LoVo (cell line): ENCODE measurements at regions not wholly inside any gene's neighbourhood (a gene's known extent, or its start where the extent isn't known, plus 50 kb on each side); places are given as distances from the start of the nearest gene placed in this dataset.

ENCODE experiments used
- DNase-seq: peaks from one replicate; pipeline ENCODE4 v3.0.0-alpha.2; 2016; ENCODE audit warnings: low spot score

DNA sequence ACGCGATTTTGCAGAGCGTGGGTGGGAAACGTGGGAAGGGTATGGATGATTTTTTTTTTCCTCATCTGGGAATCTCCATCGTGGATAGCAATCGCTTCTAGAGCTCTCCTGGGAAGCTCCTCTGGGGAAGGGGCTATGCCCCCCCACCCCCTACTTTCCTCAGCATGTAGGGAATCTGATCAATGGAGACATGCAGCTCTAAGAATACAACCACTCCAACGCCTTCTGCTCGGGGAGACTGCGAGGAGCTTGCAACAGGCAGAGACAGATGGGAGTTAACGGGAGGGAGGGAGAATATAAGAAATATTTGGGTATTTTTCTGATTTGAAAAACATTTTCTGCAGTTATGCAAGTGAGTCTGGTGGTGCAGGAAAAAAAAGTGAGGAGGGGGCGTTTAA lies 104.6 kb upstream of the HSD17B12 start:
- DNase-seq = no peak

- no peak for DNase-seq
Observed at GRCh38 chr11:43576320-43576802, 104.2 kb upstream of the HSD17B12 start.

DNA sequence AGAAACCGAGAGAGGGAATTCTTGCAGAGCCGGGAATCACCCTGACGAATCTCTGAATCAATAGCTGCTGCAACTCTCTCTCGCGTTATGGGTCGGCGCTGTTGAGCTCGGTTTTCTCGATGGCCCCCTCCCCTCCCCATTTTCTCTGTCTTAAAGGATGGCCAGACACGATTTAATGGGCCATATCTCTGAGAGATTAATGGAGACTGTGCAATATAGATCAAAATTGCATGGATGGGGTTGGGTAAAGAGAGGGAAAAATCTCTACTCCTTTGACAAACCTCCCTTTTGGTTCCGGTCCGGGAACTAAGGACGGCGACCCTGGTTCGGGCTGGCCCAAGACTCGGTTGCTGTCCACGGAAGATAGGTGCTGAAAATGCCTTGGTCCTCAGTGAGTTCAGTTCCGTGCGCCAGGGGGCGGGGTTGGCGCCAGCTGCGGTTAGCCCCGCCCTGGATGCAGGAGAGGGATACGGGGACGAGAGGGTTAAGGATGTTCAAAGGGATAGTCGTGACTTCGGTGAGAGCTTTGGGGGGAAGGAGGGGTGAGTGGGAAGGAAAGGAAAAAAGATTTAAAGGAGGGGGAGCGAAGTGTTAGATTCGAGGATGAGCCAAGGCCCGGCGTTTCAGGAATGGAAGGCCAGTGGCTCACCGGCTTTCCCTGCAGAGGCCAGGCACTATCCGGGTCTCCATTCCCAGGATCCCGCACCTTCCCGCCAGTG lies 103.6 kb upstream of the HSD17B12 start:
- peak; percentile 6 for DNase-seq

DNA sequence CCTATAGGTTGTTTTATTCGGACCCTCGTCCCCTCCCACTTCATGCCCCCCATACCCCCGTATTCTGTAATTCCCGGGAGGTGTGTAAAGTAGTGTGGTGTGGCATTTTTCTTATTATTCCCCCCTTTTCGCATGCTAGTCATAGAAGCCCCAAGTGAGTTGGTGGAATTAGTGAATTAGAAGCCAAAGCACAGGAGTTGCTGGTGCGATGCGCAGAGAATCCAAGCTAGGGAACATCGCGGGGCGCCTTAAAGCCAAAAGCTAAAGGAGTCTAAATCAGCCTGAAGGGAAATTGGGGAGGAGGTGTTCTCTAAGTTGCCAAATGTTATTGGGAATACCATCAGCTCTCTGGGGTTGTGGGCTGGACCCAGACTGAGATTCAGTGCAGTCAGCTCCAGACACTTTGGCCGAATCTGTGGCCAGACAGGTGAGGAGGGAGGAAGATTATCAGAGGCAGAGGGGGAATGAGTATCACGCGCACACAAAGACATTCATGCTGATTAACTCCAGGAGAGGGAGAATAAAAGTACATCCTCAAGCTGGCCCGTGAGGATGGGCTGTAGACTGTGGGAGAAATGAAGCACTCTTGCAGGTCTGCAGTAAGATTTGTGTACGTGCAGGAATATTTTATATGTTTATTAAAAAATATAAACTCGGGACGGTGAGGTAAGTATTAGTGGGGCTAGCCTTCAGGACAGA lies 102.8 kb upstream of the HSD17B12 start:
- DNase-seq = no peak

DNA sequence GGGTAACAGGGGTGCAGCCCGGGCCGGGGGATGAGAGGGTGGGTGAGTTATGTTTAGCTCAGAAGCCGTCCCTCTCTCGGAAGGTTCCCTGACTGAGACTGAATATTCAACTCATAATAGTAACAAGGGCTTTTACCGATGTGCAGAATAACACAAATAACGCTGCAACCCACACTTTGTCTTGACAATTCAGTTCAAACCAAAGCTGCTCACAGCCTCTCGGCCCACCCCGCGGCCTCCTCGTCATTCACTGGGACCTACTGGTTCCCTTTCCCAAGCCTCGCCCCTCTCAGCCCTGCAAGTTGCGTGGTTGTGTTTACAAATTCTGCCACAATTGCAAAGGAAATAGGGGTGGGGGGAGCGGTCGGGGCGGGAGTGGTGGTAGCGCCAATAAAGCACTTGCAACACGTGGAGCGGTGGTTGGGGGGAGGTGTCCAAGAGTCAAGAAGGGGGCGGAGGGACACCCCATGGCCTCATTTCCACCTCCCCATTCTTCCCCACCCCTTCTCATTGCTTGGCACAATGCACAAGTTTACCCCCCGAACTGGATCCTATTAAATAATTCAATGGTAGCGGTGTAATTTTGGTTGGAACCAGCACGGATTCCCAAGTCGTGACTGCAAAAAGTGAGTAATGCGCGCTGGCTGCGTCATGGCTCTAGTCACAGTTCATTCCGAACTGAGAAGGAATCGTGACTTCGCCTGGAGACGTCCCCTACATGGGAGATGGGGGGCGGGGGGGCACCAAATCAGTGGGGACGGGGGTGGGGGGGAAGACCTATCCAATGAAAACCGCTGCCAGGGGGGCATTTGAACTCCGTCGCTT lies 102.0 kb upstream of the HSD17B12 start:
- peak; percentile 10 for DNase-seq

GRCh38 chr11:43579171-43579918 lies 101.2 kb upstream of the HSD17B12 start:
- DNase-seq = peak; percentile 30

DNA sequence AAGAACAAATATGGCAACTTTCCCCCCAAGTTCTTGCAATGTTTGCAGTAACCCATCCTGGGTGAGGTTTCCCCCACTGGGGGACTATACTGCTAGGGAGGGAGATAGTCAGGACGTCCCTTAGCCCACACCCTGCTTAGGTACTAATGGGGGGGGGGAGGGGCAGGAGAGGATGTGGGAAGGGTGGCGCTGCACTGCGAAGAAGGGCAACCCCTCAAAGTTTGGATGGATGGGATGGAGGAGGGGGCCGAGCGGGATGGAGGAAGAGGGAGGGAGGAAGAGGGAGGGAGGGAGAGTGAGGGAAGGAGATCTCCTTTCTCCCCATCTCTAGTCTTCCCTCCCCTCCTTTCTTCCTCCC lies 100.6 kb upstream of the HSD17B12 start:
- no peak for DNase-seq

DNA sequence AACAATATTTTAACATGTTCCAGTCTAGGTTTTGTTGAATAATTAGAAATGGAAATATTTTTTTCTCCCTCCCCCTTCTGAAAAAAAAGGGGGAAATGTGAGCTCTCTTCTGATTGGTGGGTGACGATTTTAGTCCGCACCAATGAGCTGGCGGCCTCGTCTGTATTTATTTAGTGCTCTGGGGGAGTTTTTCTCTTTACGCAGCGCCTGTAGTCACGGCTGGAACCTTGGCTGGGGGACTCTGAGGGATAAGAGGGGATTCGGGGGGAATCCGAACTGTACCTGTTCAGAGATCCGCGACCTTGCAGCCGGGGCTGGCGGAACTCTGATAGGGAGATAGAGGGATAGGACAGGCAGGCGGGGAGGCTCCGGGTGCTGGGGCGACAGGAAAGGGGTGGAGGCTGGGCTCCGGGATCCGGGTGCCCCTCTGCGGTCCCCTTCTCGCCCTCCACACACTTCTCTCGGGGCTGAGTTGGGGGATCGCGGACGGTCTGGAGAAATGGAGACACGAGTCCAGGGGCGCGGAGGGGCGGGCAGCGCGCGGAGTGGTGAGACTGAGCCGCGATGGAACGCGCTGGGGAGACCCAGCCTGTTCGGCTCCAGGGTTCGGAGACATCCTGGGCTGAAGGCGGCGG lies 99.7 kb upstream of the HSD17B12 start:
- no peak for DNase-seq

- no peak for DNase-seq
Observed at GRCh38 chr11:43581370-43582023, 99.0 kb upstream of the HSD17B12 start.

GRCh38 chr11:43582024-43582862 lies 98.3 kb upstream of the HSD17B12 start:
- DNase-seq = no peak

DNA sequence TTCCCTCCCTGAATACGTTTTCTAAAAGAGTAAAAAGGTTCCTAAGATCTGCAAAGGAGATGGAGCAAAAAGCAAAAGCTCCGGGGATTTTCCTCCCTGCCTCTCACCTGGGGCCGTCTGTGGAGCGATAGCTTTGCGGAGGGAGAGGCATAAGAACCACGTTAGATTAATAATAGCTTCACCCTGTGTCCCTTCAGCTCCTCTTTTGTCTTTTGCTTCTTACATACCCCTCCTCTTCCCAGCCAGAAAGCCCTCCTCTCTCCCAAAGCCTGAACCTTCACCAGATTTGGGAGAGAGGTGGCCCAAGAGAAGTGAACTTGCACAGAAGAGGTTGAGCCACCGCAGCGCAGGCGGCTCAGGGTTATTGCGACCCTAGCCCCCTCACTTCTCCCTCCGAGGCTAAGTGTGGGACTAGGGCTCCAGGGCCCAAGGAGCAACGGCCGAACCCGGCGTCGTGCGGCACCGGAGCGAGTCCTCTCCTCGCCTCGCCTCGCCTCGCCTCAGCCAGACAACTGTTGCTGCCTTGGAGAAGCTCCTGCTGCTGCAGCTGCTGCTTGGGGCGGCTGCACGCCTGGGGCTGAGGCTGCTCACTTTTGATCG lies 97.6 kb upstream of the HSD17B12 start:
- no peak for DNase-seq

DNA sequence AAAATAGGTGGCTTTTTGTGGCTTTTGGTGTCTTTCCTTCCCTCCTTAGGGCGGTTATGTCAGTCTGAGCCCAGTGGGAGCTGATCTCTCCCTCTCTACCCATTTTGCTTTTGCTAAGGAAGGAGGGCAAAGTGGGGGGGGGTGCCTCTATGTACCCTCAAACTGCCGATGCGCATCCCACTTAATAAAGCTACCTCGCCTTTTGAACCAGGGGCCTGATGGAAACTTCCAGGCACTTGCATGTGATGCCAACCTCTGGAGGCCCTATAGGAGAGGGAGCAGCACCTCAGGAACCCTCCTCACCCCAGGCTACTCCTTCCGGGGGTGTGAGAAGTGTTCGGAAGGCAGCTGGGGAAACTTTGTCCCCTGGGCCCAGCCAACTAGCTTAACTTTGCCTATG lies 97.0 kb upstream of the HSD17B12 start:
- no peak for DNase-seq

- DNase-seq = no peak
Observed at GRCh38 chr11:43585877-43586608, 94.5 kb upstream of the HSD17B12 start.

DNA sequence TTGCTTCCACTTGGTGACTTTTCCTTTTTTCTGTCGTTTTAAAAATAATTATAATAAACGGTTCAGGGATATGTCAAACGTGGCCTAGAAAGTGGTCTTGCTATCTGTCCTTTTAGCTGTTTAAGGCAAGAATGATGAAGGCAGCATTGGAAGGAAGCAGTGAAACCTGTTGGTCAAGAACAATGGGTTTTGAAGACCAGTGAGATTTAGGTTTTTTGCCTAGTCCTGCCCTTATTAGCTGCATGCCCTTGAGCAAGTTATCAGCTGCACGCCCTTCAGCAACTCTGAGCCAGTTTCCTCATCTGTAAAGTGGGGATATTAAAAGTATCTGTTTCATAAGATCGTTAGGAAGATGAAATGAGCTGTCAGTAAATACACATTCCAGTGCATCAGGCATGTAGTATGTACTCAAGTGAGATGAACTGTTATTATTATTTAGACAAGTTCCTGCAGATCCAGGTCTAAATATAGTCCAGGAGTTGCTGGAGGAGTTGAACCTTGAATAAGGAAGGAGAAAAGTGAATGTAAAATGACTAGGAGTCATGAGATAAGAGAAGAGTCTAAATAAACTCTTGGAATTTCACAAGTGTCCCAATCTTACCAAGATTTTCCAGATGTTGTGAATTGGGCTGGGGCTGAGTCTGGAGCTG lies 90.8 kb upstream of the HSD17B12 start:
- DNase-seq = no peak

- no peak for DNase-seq
Observed at GRCh38 chr11:43601511-43601910, 79.0 kb upstream of the HSD17B12 start.

DNA sequence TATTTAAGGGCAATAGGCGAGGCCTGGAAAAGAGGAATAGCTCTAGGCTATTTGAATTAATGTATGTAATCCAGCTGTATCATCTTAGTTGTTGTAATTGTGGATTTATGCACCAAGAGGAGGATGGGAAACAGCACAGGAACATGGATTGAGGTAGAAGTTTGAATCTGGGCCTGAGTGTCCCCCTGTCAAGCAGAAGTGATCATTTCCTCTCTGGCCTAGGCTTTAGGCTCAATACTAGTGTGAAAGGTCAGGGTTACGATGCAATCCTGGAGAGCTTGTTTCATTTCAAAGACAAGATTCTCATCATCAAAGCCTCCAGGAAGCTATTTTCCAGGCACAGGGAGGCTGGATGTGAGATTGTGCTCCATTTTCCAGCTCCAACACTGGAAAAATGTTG lies 77.9 kb upstream of the HSD17B12 start:
- no peak for DNase-seq

DNA sequence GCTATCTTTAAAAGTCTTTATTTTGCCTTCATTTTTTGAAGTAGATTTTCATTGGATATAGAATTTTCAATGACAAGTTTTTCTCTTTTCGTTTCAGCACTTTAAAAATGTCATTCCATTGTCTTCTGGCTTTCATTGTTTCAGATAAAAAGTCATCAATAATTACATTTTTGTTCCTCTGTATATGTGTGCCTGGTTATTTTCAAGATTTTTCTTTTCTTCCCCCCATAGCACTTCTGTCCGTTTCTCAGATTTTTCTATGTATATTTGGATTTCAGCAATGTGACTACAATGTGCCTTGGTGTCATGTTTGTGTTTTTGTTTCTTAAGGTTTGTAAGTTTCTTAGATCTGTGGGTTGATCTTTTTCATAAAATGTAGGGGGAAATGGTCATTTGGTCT lies 66.3 kb upstream of the HSD17B12 start:
- no peak for DNase-seq

- DNase-seq = no peak
Observed at GRCh38 chr11:43619863-43620505, 60.6 kb upstream of the HSD17B12 start.
